GM23248 (cell line): ENCODE measurements at regions not wholly inside any gene's neighbourhood (a gene's known extent, or its start where the extent isn't known, plus 50 kb on each side); places are given as distances from the start of the nearest gene placed in this dataset.

Experiments
- EZH2 ChIP-seq: fragments of 200-600 bp; sonication (generic); IDR thresholded peaks from 2 replicates; pipeline ENCODE4 v1.6.1; 2018; ENCODE audit warnings: antibody characterized with exemption, mild to moderate bottlenecking; ENCODE audit not compliant: insufficient read depth, poor library complexity, severe bottlenecking
- EZH2phosphoT487 ChIP-seq: fragments of 200-600 bp; sonication (generic); IDR thresholded peaks from 2 replicates; pipeline ENCODE4 v1.6.1; 2018; ENCODE audit warnings: antibody characterized with exemption, moderate library complexity, mild to moderate bottlenecking, low read depth; ENCODE audit not compliant: insufficient read depth

- TF ChIP-seq EZH2 (no peak), EZH2phosphoT487 (no peak)
Observed at GRCh38 chr17:34081269-34081668, 173.8 kb upstream of the CCL2 start.
